ENCODE measurements at regions not wholly inside any gene's neighbourhood (a gene's known extent, or its start where the extent isn't known, plus 50 kb on each side); places are given as distances from the start of the nearest gene placed in this dataset.
"Not testable (repeated sequence)": the region's sequence is repeated elsewhere in the genome, so short reads cannot be mapped to it uniquely, and the experiment has no call there.

DNA sequence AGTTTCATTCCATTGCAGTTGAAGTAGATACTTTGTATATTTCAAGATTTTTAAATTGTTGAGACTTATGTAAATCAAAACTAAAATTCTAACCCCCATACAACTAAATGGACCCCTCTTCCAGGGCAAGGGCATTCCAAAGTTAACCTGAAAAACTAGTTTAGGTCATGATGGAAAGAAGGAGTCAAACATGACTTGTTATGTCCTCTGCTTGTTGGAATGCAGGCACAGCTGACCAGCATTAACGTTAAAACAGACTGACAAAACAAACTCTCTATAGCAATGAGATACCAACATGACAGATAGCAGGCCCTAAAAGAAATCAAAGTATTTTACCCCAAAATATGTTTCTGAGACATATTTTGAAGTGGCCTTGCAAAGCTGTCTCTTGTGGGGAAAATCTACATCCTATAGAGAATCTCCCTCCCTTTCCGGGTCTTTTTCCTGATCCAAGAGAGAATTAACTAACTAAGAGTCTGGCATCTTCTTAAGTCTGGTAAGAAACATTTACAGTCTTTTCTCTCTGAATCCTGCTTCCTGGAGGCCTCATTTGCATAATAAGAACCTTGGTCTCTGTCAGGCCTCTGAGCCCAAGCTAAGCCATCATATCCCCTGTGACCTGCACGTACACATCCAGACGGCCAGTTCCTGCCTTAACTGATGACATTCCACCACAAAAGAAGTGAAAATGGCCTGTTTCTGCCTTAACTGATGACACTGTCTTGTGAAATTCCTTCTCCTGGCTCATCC lies 124.3 kb upstream of the ATXN1 start:
- Histone ChIP-seq H3K36me3 (ENCODE audit: control insufficient read depth in 1 of 2, insufficient read depth in 2 of 2, low read length in 1 of 2) (no peaks in the 10 kb centered on the region), H3K4me1 (ENCODE audit: control insufficient read depth in 1 of 2, insufficient read depth in 2 of 2, low read length in 2 of 2) (no peaks in the 10 kb centered on the region), H3K9me3 (ENCODE audit: control insufficient read depth, low read length) (no peaks in the 10 kb centered on the region), H3K27me3 (ENCODE audit: control insufficient read depth in 1 of 2, insufficient read depth in 2 of 2, low read length in 1 of 2) (no peaks in the 10 kb centered on the region), H3K27ac (ENCODE audit: low read depth in 1 of 2, low read length in 2 of 2) (no peak overlapping the region), H3K4me3 (ENCODE audit: low read length in 2 of 2) (no peak overlapping the region)
- ATAC-seq (ENCODE audit: low FRiP score) (no peak), DNase-seq (no peak)
- 76 to 83% methylated on average over 4 of the region's 4 CpGs for WGBS, 2 donors
- intact Hi-C loops (cut with DNase I), result no loop called here

DNA sequence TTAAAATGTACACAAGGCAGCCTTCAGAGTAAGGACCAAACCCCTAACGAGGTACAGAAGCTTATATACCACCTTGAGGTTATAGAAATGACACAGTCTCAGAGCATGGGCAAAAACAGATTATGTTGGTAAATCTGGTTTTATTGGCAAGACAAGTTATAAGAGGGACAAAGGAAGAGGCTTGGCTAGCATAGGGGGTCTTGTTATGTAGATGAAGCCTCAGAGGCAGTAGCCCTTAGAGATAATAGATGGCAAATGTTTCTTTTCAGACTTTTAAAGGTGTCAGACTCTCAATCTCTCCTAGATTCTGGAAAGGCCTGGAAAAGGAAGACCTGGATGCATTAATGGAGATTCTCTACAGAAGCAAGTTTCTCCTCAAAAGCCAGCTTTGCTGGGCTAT lies 123.3 kb upstream of the ATXN1 start:
- H3K27ac ChIP-seq (ENCODE audit: low read depth in 1 of 2, low read length in 2 of 2), result no peak overlapping the region
- DNase-seq (no peak), ATAC-seq (ENCODE audit: low FRiP score) (no peak)
- no peaks in the 10 kb centered on the region for H3K9me3 ChIP-seq (ENCODE audit: control insufficient read depth, low read length)
- intact Hi-C loops (cut with DNase I), result no loop called here
- H3K27me3 ChIP-seq (ENCODE audit: control insufficient read depth in 1 of 2, insufficient read depth in 2 of 2, low read length in 1 of 2), result no peaks in the 10 kb centered on the region
- no peaks in the 10 kb centered on the region for H3K4me1 ChIP-seq (ENCODE audit: control insufficient read depth in 1 of 2, insufficient read depth in 2 of 2, low read length in 2 of 2)
- H3K36me3 ChIP-seq (ENCODE audit: control insufficient read depth in 1 of 2, insufficient read depth in 2 of 2, low read length in 1 of 2), result no peaks in the 10 kb centered on the region
- no peak overlapping the region for H3K4me3 ChIP-seq (ENCODE audit: low read length in 2 of 2)
- WGBS, 2 donors, result 91 to 93% methylated on average over 1 of the region's 1 CpG

- no peaks in the 10 kb centered on the region for H3K36me3 ChIP-seq (ENCODE audit: control insufficient read depth in 1 of 2, insufficient read depth in 2 of 2, low read length in 1 of 2)
- H3K4me1 ChIP-seq (ENCODE audit: control insufficient read depth in 1 of 2, insufficient read depth in 2 of 2, low read length in 2 of 2), result no peaks in the 10 kb centered on the region
- H3K27ac ChIP-seq (ENCODE audit: low read depth in 1 of 2, low read length in 2 of 2), result no peak overlapping the region
- H3K4me3 ChIP-seq (ENCODE audit: low read length in 2 of 2), result no peak overlapping the region
- DNase-seq, result no peak
- no peaks in the 10 kb centered on the region for H3K9me3 ChIP-seq (ENCODE audit: control insufficient read depth, low read length)
- intact Hi-C loops (cut with DNase I), result no loop called here
- no peak for ATAC-seq (ENCODE audit: low FRiP score)
- no peaks in the 10 kb centered on the region for H3K27me3 ChIP-seq (ENCODE audit: control insufficient read depth in 1 of 2, insufficient read depth in 2 of 2, low read length in 1 of 2)
Observed at GRCh38 chr6:16883414-16883813, 122.2 kb upstream of the ATXN1 start.

GRCh38 chr6:16882230-16882629 lies 121.0 kb upstream of the ATXN1 start:
- no peak overlapping the region for H3K4me3 ChIP-seq (ENCODE audit: low read length in 2 of 2)
- no peaks in the 10 kb centered on the region for H3K27me3 ChIP-seq (ENCODE audit: control insufficient read depth in 1 of 2, insufficient read depth in 2 of 2, low read length in 1 of 2)
- intact Hi-C loops (cut with DNase I), result no loop called here
- no peak overlapping the region for H3K27ac ChIP-seq (ENCODE audit: low read depth in 1 of 2, low read length in 2 of 2)
- no peaks in the 10 kb centered on the region for H3K36me3 ChIP-seq (ENCODE audit: control insufficient read depth in 1 of 2, insufficient read depth in 2 of 2, low read length in 1 of 2)
- no peaks in the 10 kb centered on the region for H3K4me1 ChIP-seq (ENCODE audit: control insufficient read depth in 1 of 2, insufficient read depth in 2 of 2, low read length in 2 of 2)
- ATAC-seq (ENCODE audit: low FRiP score), result no peak
- WGBS, 2 donors, result 86 to 89% methylated on average over 1 of the region's 1 CpG
- H3K9me3 ChIP-seq (ENCODE audit: control insufficient read depth, low read length), result no peaks in the 10 kb centered on the region
- DNase-seq, result no peak

- H3K27me3 ChIP-seq (ENCODE audit: control insufficient read depth in 1 of 2, insufficient read depth in 2 of 2, low read length in 1 of 2); H3K4me1 ChIP-seq (ENCODE audit: control insufficient read depth in 1 of 2, insufficient read depth in 2 of 2, low read length in 2 of 2); H3K27ac ChIP-seq (ENCODE audit: low read depth in 1 of 2, low read length in 2 of 2); H3K4me3 ChIP-seq (ENCODE audit: low read length in 2 of 2); intact Hi-C loops (cut with DNase I); ATAC-seq (ENCODE audit: low FRiP score); H3K9me3 ChIP-seq (ENCODE audit: control insufficient read depth, low read length); H3K36me3 ChIP-seq (ENCODE audit: control insufficient read depth in 1 of 2, insufficient read depth in 2 of 2, low read length in 1 of 2); DNase-seq: not testable (repeated sequence)
- 89 to 91% methylated on average over 2 of the region's 2 CpGs for WGBS, 2 donors
Observed at GRCh38 chr6:16876852-16877251, 115.6 kb upstream of the ATXN1 start.

DNA sequence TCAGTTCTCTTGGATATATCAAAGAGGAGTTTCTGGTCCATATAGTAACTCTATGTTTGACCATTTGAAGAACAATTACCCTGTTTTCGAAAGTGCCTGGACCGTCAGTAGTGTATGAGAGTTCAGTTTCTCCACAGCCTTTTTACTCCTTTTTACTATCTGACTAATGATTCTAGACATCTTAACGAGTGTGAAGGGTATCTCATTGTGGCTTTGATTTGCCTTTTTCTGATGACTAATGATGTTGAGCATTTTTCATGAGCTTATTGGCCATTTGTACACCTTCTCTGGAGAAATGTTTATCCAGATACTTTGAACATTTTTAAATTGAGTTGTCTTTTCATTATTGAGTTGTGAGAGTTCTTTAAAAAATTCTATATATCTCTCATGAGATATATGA lies 114.9 kb upstream of the ATXN1 start:
- intact Hi-C loops (cut with DNase I), result no loop called here
- DNase-seq, result no peak
- Histone ChIP-seq H3K4me1 (ENCODE audit: control insufficient read depth in 1 of 2, insufficient read depth in 2 of 2, low read length in 2 of 2) (no peaks in the 10 kb centered on the region), H3K9me3 (ENCODE audit: control insufficient read depth, low read length) (no peaks in the 10 kb centered on the region), H3K27ac (ENCODE audit: low read depth in 1 of 2, low read length in 2 of 2) (no peak overlapping the region), H3K36me3 (ENCODE audit: control insufficient read depth in 1 of 2, insufficient read depth in 2 of 2, low read length in 1 of 2) (no peaks in the 10 kb centered on the region), H3K27me3 (ENCODE audit: control insufficient read depth in 1 of 2, insufficient read depth in 2 of 2, low read length in 1 of 2) (no peaks in the 10 kb centered on the region), H3K4me3 (ENCODE audit: low read length in 2 of 2) (no peak overlapping the region)
- WGBS, 2 donors, result 84 to 87% methylated on average over 3 of the region's 3 CpGs
- ATAC-seq (ENCODE audit: low FRiP score), result no peak

- H3K36me3 ChIP-seq (ENCODE audit: control insufficient read depth in 1 of 2, insufficient read depth in 2 of 2, low read length in 1 of 2), result no peaks in the 10 kb centered on the region
- DNase-seq, result no peak
- ATAC-seq (ENCODE audit: low FRiP score), result no peak
- H3K27me3 ChIP-seq (ENCODE audit: control insufficient read depth in 1 of 2, insufficient read depth in 2 of 2, low read length in 1 of 2), result no peaks in the 10 kb centered on the region
- no peak overlapping the region for H3K4me3 ChIP-seq (ENCODE audit: low read length in 2 of 2)
- 50 to 72% methylated on average over 3 of the region's 3 CpGs for WGBS, 2 donors
- H3K4me1 ChIP-seq (ENCODE audit: control insufficient read depth in 1 of 2, insufficient read depth in 2 of 2, low read length in 2 of 2), result no peaks in the 10 kb centered on the region
- H3K9me3 ChIP-seq (ENCODE audit: control insufficient read depth, low read length), result no peaks in the 10 kb centered on the region
- intact Hi-C loops (cut with DNase I), result no loop called here
- no peak overlapping the region for H3K27ac ChIP-seq (ENCODE audit: low read depth in 1 of 2, low read length in 2 of 2)
Observed at GRCh38 chr6:16873698-16874097, 112.4 kb upstream of the ATXN1 start.

GRCh38 chr6:16872543-16873235 lies 111.4 kb upstream of the ATXN1 start:
- ATAC-seq (ENCODE audit: low FRiP score) (no peak), DNase-seq (no peak)
- Histone ChIP-seq H3K27me3 (ENCODE audit: control insufficient read depth in 1 of 2, insufficient read depth in 2 of 2, low read length in 1 of 2) (no peaks in the 10 kb centered on the region), H3K27ac (ENCODE audit: low read depth in 1 of 2, low read length in 2 of 2) (no peak overlapping the region), H3K4me3 (ENCODE audit: low read length in 2 of 2) (no peak overlapping the region), H3K36me3 (ENCODE audit: control insufficient read depth in 1 of 2, insufficient read depth in 2 of 2, low read length in 1 of 2) (no peaks in the 10 kb centered on the region), H3K4me1 (ENCODE audit: control insufficient read depth in 1 of 2, insufficient read depth in 2 of 2, low read length in 2 of 2) (no peaks in the 10 kb centered on the region), H3K9me3 (ENCODE audit: control insufficient read depth, low read length) (no peaks in the 10 kb centered on the region)
- 39 to 48% methylated on average over 6 of the region's 6 CpGs for WGBS, 2 donors
- intact Hi-C loops (cut with DNase I), result no loop called here

GRCh38 chr6:16871047-16871446 lies 109.8 kb upstream of the ATXN1 start:
- WGBS, 2 donors, result 92 to 96% methylated on average over 5 of the region's 5 CpGs
- no peak overlapping the region for H3K4me3 ChIP-seq (ENCODE audit: low read length in 2 of 2)
- H3K27me3 ChIP-seq (ENCODE audit: control insufficient read depth in 1 of 2, insufficient read depth in 2 of 2, low read length in 1 of 2), result no peaks in the 10 kb centered on the region
- H3K4me1 ChIP-seq (ENCODE audit: control insufficient read depth in 1 of 2, insufficient read depth in 2 of 2, low read length in 2 of 2), result no peaks in the 10 kb centered on the region
- no peak overlapping the region for H3K27ac ChIP-seq (ENCODE audit: low read depth in 1 of 2, low read length in 2 of 2)
- intact Hi-C loops (cut with DNase I), result no loop called here
- DNase-seq (no peak), ATAC-seq (ENCODE audit: low FRiP score) (no peak)
- no peaks in the 10 kb centered on the region for H3K9me3 ChIP-seq (ENCODE audit: control insufficient read depth, low read length)
- H3K36me3 ChIP-seq (ENCODE audit: control insufficient read depth in 1 of 2, insufficient read depth in 2 of 2, low read length in 1 of 2), result no peaks in the 10 kb centered on the region
